GM21367 (cell line): ENCODE measurements at regions not wholly inside any gene's neighbourhood (a gene's known extent, or its start where the extent isn't known, plus 50 kb on each side); places are given as distances from the start of the nearest gene placed in this dataset.
"Not testable (repeated sequence)": the region's sequence is repeated elsewhere in the genome, so short reads cannot be mapped to it uniquely, and the experiment has no call there.

Source experiments
- ATAC-seq: cut with Tn5 transposase; IDR thresholded peaks from one replicate; pipeline ENCODE4 v1.9.1; 2021; ENCODE audit not compliant: unreplicated experiment

DNA sequence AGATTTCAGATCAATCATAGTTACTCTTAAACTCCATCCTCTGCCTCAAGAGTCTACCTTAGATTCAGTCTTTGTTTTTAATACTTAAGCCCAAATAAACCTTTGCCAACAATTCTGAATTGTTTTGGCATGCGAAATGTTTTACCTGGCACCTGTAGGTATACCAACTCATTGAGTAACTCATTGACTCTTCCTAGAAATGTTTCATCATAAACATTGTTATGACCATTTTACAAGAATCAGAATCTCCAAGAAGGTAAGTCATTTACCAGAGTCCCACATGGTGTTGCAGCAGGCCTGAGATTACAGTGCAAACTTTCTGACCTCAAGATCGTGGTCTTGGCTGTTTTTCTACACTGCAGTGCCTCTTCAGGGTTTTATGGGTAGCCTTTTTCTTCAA lies 750.4 kb downstream of the BRINP1 start:
- ATAC-seq: no peak

DNA sequence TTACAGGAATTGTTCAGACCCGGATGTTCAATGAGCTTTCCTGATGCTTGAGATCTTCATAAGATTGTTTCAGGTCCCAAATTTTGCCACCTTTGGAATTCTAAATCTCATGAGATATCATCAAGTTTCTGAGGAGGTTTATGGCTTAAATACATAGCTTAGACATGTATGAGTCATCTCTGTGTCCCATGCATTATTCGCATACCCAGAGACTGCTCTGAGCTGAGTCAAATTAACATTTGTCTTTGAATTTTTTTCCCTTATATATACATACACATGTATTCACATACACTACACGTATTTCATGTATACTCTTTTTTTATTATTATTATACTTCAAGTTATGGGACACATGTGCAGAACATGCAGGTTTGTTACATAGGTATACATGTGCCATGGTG lies 744.6 kb downstream of the BRINP1 start:
- no peak for ATAC-seq

- no peak for ATAC-seq
Measured at GRCh38 chr9:118630079-118630478, 739.2 kb downstream of the BRINP1 start.

DNA sequence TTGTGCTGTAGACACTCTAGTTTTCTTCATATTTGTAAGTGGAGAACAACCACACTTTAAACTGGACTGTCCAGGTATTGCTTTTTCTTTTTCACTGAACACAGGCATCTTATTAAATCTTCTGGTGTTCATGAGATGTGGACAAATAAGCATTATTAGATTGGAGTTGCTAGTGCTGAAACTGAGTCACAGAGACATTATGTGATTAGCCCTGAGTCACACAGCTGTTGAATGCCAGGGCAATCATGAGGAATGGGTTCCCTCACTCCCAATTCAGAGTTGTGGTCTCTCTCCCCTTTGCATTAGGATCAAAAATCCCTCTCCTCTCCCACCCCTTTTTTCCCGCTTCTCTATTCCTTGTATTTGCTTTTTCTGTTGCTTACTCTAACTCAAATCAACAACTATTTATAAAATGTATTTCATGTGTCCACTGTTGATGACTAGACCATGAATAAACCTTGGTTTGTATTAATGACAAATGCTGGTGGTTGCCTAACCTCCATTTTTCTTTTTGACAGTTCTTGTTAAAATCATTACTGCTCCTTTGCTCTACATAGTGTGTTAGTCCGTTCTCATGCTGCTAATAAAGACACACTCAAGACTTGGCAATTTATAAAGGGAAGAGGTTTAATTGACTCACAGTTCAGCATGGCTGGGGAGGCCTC lies 738.2 kb downstream of the BRINP1 start:
- ATAC-seq: no peak

DNA sequence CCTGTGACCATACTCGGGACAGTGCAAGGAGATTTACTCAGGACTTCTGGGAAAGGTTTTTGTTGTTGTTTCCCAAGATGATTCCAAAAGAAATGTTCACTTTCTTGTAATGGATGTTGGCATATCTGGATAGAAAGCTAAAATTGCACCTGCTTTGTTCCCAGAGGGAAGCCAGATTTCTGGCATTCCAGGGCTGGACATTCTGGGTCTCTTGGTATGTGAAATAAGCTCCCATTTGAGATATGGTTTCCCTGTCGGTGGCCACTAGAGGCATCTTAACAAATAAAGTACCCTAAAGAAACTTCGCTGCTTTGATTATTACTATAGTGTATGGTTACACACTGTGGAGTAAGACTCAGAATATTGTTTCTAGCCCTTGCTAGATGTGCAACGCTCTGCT lies 737.3 kb downstream of the BRINP1 start:
- ATAC-seq: no peak

DNA sequence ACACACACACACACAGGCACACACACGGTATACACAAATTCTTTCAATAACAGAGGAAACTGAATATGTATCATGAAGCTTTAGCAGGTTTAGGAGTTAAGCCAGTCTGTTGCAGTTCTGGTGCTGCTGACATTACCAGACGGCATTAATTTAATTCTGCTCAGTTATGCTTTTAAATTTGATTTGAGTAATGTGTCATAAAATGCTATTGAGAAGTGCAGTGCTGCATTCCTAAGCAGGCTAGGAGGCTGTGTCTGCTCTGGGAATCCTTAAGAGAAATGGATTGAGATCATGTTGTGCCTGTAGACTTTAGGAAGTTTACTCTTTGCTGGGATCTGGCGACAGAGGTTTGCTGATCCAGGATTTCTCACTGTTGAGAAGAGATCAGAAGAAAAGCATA lies 733.8 kb downstream of the BRINP1 start:
- no peak for ATAC-seq

DNA sequence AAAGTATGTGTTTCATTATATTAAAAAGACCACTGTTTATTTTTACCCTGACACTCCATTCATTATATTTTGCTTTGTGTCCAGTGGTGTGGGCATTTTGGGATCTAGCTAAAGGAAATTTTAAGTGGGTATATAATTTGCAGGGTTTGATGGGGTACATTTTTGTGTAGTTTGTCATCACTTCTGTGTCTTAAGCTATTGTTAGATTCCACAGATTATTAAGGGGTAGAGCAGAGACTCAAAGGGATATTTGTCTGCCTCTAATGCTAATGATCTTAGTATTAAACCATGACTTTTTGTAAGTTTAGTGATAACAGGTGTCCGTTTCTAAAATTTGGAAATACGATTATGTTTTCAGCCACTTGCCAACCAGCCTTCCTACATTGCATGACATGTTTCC lies 731.6 kb downstream of the BRINP1 start:
- no peak for ATAC-seq

- ATAC-seq: no peak
Measured at GRCh38 chr9:118640836-118641560, 728.2 kb downstream of the BRINP1 start.

DNA sequence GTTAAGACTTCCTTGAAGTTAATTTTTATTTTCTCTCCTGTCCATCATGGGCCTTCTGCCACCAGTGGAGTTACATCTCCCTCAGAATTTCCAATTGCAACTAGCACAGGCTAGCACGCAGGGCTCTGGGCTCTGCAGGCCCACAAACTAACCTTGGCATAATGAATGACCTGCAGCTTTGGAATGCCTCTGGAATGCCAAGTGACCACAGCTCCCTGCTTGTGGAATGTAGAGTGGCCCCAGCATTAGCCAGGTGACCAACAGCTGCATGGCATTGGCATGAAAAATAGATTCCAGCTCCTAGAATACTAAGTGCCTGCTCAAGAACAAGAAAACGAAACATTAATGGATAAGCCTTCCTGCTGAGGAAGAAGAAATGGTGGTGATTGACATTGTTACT lies 726.1 kb downstream of the BRINP1 start:
- ATAC-seq: no peak

- ATAC-seq: no peak
Measured at GRCh38 chr9:118644066-118644465, 725.2 kb downstream of the BRINP1 start.

GRCh38 chr9:118647331-118647730 lies 721.9 kb downstream of the BRINP1 start:
- ATAC-seq: no peak

- ATAC-seq: no peak
Measured at GRCh38 chr9:118650417-118650816, 718.8 kb downstream of the BRINP1 start.

GRCh38 chr9:118651511-118651910 lies 717.7 kb downstream of the BRINP1 start:
- no peak for ATAC-seq

- no peak for ATAC-seq
Measured at GRCh38 chr9:118652258-118652657, 717.0 kb downstream of the BRINP1 start.

DNA sequence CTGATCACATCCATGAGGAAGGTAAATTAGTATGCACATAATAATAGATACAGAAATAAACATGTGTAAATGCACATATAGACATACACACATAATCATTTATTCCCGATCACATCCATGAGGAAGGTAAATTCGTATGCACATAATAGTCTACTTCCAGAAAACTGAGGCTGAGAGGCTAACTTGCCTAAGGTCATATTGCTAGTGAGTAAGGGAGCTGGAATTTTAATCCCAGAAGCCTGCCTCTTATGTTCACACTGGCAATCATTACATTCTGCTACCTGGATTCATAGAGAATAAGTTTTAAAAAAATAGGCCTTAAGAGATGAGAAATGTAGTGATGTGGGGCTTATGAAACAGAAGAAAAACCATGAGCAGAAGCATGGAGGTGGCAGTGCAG lies 716.3 kb downstream of the BRINP1 start:
- no peak for ATAC-seq

GRCh38 chr9:118659011-118659410 lies 710.2 kb downstream of the BRINP1 start:
- ATAC-seq: no peak

DNA sequence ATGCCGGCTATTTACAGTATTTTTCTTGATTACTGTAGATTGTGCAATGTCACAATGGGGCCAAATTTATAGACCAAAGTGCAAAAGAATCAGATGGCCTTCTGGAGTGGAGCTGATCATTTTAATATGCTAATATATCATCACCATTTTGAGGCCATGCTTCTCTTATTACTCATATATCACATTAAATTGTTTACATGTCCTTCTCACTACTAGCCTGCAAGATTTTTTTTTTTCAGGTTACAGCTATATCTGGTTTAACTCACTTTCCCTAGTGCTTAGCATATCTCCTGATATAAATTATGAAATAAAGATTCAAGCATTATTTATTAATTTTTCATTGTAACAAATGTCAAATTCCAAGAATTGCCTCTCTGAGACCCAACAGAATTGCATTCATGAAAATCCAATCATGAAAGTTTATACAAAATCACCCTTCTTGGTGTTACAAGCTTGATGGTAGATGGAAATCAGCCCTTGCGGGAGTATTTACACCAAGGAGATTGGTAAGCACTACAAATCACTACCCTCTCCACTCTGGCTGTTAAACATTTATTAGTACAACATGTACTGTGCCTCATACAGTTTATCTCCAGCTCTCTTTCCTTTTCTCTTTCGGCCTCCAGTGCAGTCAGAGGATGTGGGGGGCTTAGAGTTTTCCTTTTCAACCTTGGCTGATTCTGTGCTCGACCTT lies 703.9 kb downstream of the BRINP1 start:
- ATAC-seq: no peak

- no peak for ATAC-seq
Measured at GRCh38 chr9:118670011-118670953, 699.0 kb downstream of the BRINP1 start.

DNA sequence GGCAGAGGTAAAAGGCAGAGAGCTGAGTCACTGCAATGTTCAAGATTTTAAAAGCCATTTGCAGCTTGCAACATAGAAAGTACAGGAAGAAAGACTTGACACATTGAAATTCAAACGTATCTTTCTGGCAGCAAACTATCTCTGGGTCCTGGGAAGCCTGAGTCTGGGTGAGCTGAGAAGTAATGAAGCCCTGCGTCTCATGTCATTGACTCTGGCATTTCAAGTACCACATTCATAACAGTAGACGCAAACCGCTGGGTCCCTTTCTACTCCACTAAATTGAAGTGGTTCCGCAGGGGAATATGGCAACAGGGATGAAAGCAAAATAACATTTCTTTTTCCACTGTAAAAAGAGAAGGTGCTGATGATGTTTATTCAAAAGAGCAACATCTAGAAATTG lies 694.3 kb downstream of the BRINP1 start:
- no peak for ATAC-seq

DNA sequence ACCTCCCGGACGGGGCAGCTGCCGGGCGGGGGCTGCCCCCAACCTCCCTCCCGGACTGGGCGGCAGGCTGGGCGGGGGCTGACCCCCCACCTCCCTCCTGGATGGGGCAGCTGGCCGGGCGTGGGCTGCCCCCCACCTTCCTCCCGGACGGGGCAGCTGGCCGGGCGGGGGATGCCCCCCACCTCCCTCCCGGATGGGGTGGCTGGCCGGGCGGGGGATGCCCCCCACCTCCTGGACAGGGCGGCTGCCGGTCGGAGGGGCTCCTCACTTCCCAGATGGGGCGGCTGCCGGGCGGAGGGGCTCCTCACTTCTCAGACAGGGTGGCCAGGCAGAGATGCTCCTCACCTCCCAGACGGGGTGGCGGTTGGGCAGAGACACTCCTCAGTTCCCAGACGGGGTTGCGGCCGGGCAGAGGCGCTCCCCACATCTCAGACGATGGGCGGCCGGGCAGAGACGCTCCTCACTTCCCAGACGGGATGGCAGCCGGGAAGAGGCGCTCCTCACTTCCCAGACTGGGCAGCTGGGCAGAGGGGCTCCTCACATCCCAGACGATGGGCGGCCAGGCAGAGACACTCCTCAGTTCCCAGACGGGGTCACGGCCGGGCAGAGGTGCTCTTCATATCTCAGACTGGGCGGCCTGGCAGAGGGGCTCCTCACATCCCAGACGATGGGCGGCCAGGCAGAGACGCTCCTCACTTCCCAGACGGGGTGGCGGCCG lies 691.1 kb downstream of the BRINP1 start:
- ATAC-seq: not testable (repeated sequence)
